HG03196 (cell line): ENCODE measurements at regions not wholly inside any gene's neighbourhood (a gene's known extent, or its start where the extent isn't known, plus 50 kb on each side); places are given as distances from the start of the nearest gene placed in this dataset.
"Not testable (repeated sequence)": the region's sequence is repeated elsewhere in the genome, so short reads cannot be mapped to it uniquely, and the experiment has no call there.

Experiments
- ATAC-seq: cut with Tn5 transposase; IDR thresholded peaks from one replicate; pipeline ENCODE4 v1.9.1; 2021; ENCODE audit not compliant: unreplicated experiment

- ATAC-seq: no peak
These were observed 154.8 kb upstream of the POU3F1 start for GRCh38 chr1:38201431-38201830.

GRCh38 chr1:38198621-38199020 lies 152.0 kb upstream of the POU3F1 start:
- no peak for ATAC-seq

GRCh38 chr1:38198099-38198498 lies 151.5 kb upstream of the POU3F1 start:
- ATAC-seq: no peak

GRCh38 chr1:38197312-38198061 lies 150.9 kb upstream of the POU3F1 start:
- ATAC-seq: no peak

DNA sequence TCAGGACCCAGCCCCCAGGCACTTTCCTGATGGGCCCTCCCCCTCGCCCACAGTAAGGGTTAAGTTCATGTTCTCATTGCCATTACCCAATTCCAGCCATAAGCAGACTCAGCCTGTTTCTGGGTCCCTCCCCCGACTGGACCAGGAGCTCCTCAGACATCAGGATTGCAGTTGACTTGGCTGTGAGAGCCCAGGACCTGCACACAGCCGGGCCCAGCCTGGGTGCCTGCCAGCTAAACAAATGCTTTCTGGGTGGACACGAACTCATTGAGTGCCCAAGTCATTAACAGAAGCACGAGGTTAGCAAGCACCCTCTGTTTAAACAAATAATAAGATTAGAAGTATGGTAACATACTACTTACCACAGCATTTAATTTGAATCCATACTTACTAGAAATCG lies 147.9 kb upstream of the POU3F1 start:
- no peak for ATAC-seq

- ATAC-seq: no peak
These were observed 146.4 kb upstream of the POU3F1 start for GRCh38 chr1:38193040-38193439.

- no peak for ATAC-seq
These were observed 144.9 kb upstream of the POU3F1 start for GRCh38 chr1:38191461-38191860.

GRCh38 chr1:38190983-38191382 lies 144.4 kb upstream of the POU3F1 start:
- no peak for ATAC-seq

GRCh38 chr1:38187552-38187951 lies 141.0 kb upstream of the POU3F1 start:
- ATAC-seq: no peak

DNA sequence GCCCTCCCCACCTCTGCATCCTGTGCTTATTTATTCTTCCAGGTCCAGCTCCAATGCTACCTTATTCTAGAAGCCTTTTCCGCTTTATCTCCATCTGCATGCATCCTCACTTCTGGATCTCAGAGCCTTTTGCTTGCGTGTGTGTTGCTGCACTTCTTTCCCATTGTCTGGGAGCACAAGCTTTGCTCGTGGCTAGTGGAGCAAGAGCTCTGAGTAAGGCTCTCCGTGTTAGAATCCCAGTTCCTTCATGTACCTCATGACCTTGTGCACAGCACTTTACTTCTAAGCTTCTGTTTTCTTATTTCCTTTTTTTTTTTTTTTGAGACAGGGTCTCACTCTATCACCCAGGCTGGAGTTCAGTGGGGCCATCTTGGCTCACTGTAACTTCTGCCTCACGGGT lies 140.0 kb upstream of the POU3F1 start:
- ATAC-seq: no peak

- ATAC-seq: no peak
These were observed 139.3 kb upstream of the POU3F1 start for GRCh38 chr1:38185913-38186312.

- no peak for ATAC-seq
These were observed 137.2 kb upstream of the POU3F1 start for GRCh38 chr1:38183747-38184146.

DNA sequence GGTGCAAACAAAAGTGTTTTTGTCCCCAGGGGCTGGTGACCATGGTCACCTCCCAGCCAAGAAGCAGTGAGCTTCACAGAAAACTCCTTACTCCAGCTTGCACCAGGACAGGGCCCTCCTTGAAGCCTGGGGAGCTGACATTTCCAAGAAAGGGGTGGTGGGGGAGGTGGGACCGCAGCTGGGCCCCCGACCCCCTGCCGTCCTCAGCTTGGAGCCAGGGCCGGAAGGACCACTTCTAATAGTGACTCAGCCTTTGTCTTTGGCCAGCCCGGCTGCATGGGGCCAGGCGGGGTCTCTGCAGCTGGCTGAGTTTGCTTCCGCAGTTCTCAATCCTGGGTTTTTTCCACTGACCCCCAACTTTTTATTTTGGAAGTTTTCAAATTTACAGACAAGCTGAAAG lies 136.5 kb upstream of the POU3F1 start:
- ATAC-seq: no peak

- not testable (repeated sequence) for ATAC-seq
These were observed 133.8 kb upstream of the POU3F1 start for GRCh38 chr1:38180388-38180787.

GRCh38 chr1:38179483-38179882 lies 132.9 kb upstream of the POU3F1 start:
- no peak for ATAC-seq

- ATAC-seq: no peak
These were observed 131.6 kb upstream of the POU3F1 start for GRCh38 chr1:38178216-38178615.

DNA sequence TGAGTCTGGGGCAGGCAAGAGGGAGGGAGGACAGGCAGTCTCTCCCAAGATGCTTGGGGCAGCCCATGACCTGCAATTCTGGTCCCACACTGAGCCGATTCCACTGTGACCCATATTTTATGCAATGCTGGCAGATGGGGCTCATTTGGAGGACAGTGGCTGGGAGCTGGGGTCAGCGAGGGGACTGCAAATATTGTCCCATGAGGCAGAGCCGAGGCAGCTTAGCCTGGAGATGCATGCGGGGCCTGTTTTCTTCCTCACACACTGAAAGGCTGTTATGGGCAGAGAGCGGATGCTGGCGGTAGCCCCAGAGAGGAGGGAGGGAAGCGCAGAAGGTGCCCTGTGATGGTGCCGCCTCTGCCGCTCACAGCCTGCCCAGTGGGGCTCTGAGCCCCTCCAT lies 128.5 kb upstream of the POU3F1 start:
- no peak for ATAC-seq

DNA sequence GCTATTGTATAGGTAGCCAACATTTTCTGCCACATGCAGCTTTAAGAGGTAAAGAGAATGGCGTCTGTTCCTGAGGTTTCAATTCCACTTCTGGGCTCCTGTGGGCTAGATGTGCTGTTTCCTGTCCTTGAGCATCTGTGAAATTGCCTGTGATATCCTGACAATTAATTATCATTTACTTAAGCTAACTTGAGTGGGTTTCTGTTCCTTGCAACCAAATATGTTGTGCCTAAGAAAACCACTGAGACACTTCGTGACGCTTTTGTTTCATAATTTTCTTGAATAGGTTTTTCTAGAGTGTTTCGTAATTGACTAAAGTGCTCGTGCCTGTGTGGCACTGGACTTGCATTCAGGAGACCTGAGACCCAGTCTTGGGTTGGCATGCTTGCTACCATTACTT lies 127.3 kb upstream of the POU3F1 start:
- no peak for ATAC-seq

DNA sequence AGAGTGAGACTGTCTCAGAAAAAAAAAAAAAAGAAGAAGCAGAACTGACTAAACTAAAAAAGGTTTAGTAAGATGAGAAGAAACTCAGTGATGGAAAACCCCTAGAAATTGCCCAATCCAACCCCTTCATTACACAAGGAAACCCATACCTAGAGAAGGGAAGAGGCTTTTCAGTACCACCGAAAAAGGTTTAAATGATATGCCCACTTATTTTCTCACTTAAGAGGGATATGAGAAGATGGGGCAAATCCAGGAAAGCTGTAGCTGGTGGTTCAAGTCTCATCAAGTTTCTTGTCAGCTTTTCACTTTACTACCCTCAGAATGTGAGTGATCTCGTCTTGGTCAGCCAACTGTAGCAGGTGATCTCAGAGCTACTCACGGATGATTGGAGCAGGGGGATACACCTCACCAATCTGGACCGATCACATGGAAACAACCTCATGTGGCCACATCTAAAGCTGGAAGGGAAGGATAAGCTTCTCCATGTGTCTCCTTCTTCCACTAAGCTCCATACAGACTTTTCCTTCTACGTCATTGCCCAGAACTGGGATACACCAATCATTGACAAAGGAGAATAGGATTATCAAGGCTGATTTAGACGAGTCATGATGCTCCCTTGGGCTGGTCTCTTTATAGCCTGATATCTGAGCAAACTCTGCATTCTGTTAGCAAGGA lies 126.7 kb upstream of the POU3F1 start:
- ATAC-seq: no peak

DNA sequence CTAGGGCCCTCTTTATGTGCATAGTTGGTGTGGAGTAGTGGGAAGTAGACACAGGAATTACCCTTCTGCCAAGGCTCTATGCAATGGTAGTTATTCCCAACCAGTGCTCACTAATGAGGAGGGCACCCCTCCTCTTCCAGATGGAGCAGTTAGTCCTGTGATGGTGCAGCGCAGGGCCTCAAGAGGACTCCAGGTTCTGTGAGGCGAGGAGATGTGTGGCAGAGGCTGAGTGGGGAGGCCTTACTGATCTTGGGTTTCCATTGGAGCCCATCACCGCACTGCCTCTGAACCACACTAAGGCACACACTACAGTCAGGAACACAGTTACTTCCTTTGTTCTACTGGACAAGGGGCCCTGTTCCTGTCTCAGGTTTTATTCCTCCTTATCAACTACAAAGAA lies 122.5 kb upstream of the POU3F1 start:
- no peak for ATAC-seq

GRCh38 chr1:38168365-38168764 lies 121.8 kb upstream of the POU3F1 start:
- no peak for ATAC-seq

GRCh38 chr1:38166461-38166860 lies 119.9 kb upstream of the POU3F1 start:
- ATAC-seq: no peak
